HUES6 (cell line): ENCODE measurements at regions not wholly inside any gene's neighbourhood (a gene's known extent, or its start where the extent isn't known, plus 50 kb on each side); places are given as distances from the start of the nearest gene placed in this dataset.

Source experiments
- H3K27ac ChIP-seq: 2 replicates; pipeline ENCODE4 v1.7.0; 2013; ENCODE audit warnings: low read depth, mild to moderate bottlenecking, low read length, inconsistent platforms
- H3K27me3 ChIP-seq: 2 replicates; pipeline ENCODE4 v1.6.1; 2013; ENCODE audit warnings: low read length; ENCODE audit not compliant: control insufficient read depth, insufficient read depth
- H3K36me3 ChIP-seq: 2 replicates; pipeline ENCODE4 v1.6.1; 2013; ENCODE audit warnings: low read length; ENCODE audit not compliant: control insufficient read depth, insufficient read depth
- H3K4me1 ChIP-seq: 2 replicates; pipeline ENCODE4 v1.6.1; 2013; ENCODE audit warnings: low read length; ENCODE audit not compliant: control insufficient read depth, insufficient read depth
- H3K4me3 ChIP-seq: 2 replicates; pipeline ENCODE4 v1.5.1; 2013; ENCODE audit warnings: low read depth, low read length
- H3K9ac ChIP-seq: one replicate; pipeline ENCODE4 v1.6.1; 2013; ENCODE audit warnings: mild to moderate bottlenecking, low read length
- H3K9me3 ChIP-seq: 2 replicates; pipeline ENCODE4 v1.6.1; 2013; ENCODE audit warnings: low read depth, low read length; ENCODE audit not compliant: control insufficient read depth, insufficient read depth

- H3K9ac ChIP-seq = no peak overlapping the region
Measured at GRCh38 chr11:28701760-28702449, 593.7 kb downstream of the METTL15 start.

GRCh38 chr11:28699701-28700100 is 591.5 kb downstream of the METTL15 start:
- H3K9me3 ChIP-seq = no peaks in the 10 kb centered on the region
- H3K4me3 ChIP-seq = no peak overlapping the region
- H3K9ac ChIP-seq = no peak overlapping the region
- H3K27me3 ChIP-seq = no peaks in the 10 kb centered on the region
- H3K27ac ChIP-seq = no peak overlapping the region
- no peaks in the 10 kb centered on the region for H3K36me3 ChIP-seq
- H3K4me1 ChIP-seq = no peaks in the 10 kb centered on the region

More at GRCh38 chr11:28701760-28702449, 593.7 kb downstream of the METTL15 start:
- Histone ChIP-seq H3K4me1 (no peaks in the 10 kb centered on the region), H3K4me3 (no peak overlapping the region), H3K27me3 (no peaks in the 10 kb centered on the region), H3K27ac (no peak overlapping the region), H3K36me3 (no peaks in the 10 kb centered on the region), H3K9me3 (no peaks in the 10 kb centered on the region)

- no peaks in the 10 kb centered on the region for H3K9me3 ChIP-seq
- no peaks in the 10 kb centered on the region for H3K4me1 ChIP-seq
- no peak overlapping the region for H3K4me3 ChIP-seq
- H3K36me3 ChIP-seq = no peaks in the 10 kb centered on the region
- H3K27me3 ChIP-seq = no peaks in the 10 kb centered on the region
- no peak overlapping the region for H3K27ac ChIP-seq
- H3K9ac ChIP-seq = no peak overlapping the region
Measured at GRCh38 chr11:28697920-28698827, 590.0 kb downstream of the METTL15 start.

DNA sequence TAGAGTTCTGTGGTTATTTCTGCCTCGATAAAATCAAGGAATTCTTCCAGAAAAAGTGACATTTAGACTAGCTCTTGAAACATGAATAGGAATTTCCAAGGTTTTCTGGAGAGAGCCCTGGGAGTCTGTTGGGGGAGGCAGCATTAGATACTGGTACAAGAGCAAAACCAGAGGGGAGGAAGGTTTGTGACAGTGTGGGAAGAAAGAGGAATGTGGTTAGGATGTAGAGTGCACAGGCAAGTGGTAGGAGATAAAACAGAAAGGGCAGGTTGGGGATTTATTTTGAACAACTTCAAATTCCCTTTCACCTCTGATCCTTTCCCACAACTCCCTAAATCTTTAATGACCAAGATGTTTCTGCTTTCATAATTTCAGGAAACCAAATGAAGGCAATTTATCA is 588.4 kb downstream of the METTL15 start:
- H3K36me3 ChIP-seq = no peaks in the 10 kb centered on the region
- no peaks in the 10 kb centered on the region for H3K9me3 ChIP-seq
- no peaks in the 10 kb centered on the region for H3K4me1 ChIP-seq
- H3K27me3 ChIP-seq = no peaks in the 10 kb centered on the region
- no peak overlapping the region for H3K4me3 ChIP-seq
- no peak overlapping the region for H3K27ac ChIP-seq
- no peak overlapping the region for H3K9ac ChIP-seq

- no peaks in the 10 kb centered on the region for H3K36me3 ChIP-seq
- H3K27ac ChIP-seq = no peak overlapping the region
- no peaks in the 10 kb centered on the region for H3K9me3 ChIP-seq
Measured at GRCh38 chr11:28690746-28691145, 582.6 kb downstream of the METTL15 start.

DNA sequence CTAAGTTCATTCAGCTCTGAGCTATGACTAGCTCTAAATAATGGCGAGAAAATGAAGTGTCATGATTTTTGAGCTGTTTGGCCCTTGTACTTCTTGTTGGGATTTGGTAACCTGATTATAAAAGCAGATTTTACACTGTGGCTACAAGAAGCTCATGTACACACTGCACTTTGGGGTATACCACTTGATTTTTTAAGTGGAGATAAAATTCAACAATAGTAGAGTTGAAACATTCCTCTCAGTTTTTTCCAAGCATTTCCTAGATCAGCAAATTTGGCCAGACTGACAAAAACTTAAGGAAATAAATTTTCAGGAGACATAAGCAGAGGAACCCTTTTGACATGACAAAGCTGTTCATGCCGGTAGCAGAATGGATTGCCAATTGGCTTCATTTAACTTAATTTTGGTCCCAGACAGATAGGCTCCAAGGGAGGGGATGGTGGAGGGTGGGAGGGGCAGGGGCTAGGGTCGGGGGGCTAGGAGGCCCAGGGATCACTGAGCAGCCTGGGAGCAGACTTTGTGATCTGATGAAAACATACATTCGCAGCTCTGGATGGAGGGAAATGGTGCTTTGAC is 575.9 kb downstream of the METTL15 start:
- H3K4me1 ChIP-seq = no peaks in the 10 kb centered on the region
- no peak overlapping the region for H3K27ac ChIP-seq
- H3K4me3 ChIP-seq = no peak overlapping the region
- no peaks in the 10 kb centered on the region for H3K36me3 ChIP-seq
- H3K9ac ChIP-seq = no peak overlapping the region
- no peaks in the 10 kb centered on the region for H3K27me3 ChIP-seq
- no peaks in the 10 kb centered on the region for H3K9me3 ChIP-seq

More at GRCh38 chr11:28690746-28691145, 582.6 kb downstream of the METTL15 start:
- no peak overlapping the region for H3K9ac ChIP-seq
- H3K27me3 ChIP-seq = no peaks in the 10 kb centered on the region
- H3K4me1 ChIP-seq = no peaks in the 10 kb centered on the region
- no peak overlapping the region for H3K4me3 ChIP-seq

DNA sequence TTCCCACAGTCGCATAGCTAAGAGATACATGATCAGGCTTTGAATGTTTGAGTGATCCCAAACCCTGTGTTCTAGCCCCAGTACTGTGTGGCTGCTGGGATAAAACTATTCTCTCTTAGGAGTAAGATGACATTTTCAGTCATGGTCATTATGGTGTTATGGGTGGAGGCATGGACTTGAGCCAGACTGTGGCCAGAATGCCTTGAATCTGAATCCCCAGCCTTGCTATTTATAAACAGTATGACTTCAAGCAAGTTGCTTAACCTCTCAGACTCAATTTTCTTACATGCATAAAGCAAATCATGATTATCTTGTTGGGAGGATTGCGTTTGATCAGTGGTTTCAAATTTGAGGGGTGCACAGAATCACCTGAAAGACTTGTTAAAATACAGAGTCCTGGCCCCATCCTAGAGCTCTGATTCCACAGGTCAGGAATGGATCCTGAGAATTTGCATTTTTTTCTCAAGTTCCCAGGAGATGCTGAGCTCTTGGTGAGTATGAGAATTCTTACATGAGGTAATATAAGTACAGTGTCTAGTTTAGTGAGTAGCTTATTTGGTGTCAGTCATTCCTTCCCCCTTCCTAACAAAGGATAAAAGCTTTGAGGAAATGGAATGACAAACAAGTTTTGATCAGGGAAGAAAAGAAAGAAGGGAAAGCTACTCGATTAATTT is 571.7 kb downstream of the METTL15 start:
- Histone ChIP-seq H3K36me3 (no peaks in the 10 kb centered on the region), H3K4me3 (no peak overlapping the region), H3K27ac (no peak overlapping the region), H3K27me3 (no peaks in the 10 kb centered on the region), H3K4me1 (no peaks in the 10 kb centered on the region), H3K9ac (no peak overlapping the region), H3K9me3 (no peaks in the 10 kb centered on the region)

- no peaks in the 10 kb centered on the region for H3K9me3 ChIP-seq
- H3K36me3 ChIP-seq = no peaks in the 10 kb centered on the region
- H3K4me3 ChIP-seq = no peak overlapping the region
- H3K27me3 ChIP-seq = no peaks in the 10 kb centered on the region
- H3K4me1 ChIP-seq = peaks cover 7% of the 10 kb centered on the region; the same call in 1 of the 2 replicates
- H3K9ac ChIP-seq = no peak overlapping the region
- no peak overlapping the region for H3K27ac ChIP-seq
Measured at GRCh38 chr11:28677721-28678120, 569.5 kb downstream of the METTL15 start.

DNA sequence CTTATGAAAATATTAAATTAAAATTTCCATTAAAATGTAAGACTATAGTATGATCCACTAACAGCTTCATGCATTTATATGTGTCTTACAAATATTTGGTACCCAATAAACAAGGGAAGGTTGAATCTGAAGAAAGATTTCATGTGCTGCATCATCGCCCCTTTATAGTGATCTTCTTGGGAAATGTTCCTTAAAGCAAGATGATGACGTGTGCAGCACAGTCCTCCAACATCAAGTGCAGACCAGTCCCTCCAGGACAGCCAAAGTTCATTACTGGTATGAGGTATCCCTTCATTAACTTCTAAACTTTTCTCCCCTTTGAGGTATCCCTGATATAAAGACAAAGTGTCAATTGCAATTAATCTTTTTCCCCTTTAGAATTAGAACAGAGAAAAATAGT is 567.0 kb downstream of the METTL15 start:
- H3K4me3 ChIP-seq = no peak overlapping the region
- peaks cover 7% of the 10 kb centered on the region; the same call in 1 of the 2 replicates for H3K4me1 ChIP-seq
- H3K27me3 ChIP-seq = no peaks in the 10 kb centered on the region
- no peak overlapping the region for H3K27ac ChIP-seq
- H3K9me3 ChIP-seq = no peaks in the 10 kb centered on the region
- H3K36me3 ChIP-seq = no peaks in the 10 kb centered on the region
- no peak overlapping the region for H3K9ac ChIP-seq

GRCh38 chr11:28674433-28675103 is 566.4 kb downstream of the METTL15 start:
- no peak overlapping the region for H3K27ac ChIP-seq
- no peak overlapping the region for H3K9ac ChIP-seq
- no peak overlapping the region for H3K4me3 ChIP-seq

More at GRCh38 chr11:28674433-28675103, 566.4 kb downstream of the METTL15 start:
- no peaks in the 10 kb centered on the region for H3K36me3 ChIP-seq
- H3K9me3 ChIP-seq = no peaks in the 10 kb centered on the region
- no peaks in the 10 kb centered on the region for H3K27me3 ChIP-seq
- peaks cover 7% of the 10 kb centered on the region; the same call in 1 of the 2 replicates for H3K4me1 ChIP-seq
